Colonic mucosa (tissue), 4 donors: ENCODE measurements at regions not wholly inside any gene's neighbourhood (a gene's known extent, or its start where the extent isn't known, plus 50 kb on each side); places are given as distances from the start of the nearest gene placed in this dataset.
A peak's percentile ranks its signal among the peaks of the same experiment; 100 is the strongest.

Experiments
- DNase-seq: peaks from one replicate; pipeline ENCODE4 v3.0.0-alpha.2; 2020
- H3K27ac ChIP-seq: fragments of 200-600 bp; one replicate; pipeline ENCODE4 v1.8.0; 2021
- H3K27me3 ChIP-seq: fragments of 200-600 bp; one replicate; pipeline ENCODE4 v1.8.0; 2021
- H3K36me3 ChIP-seq: fragments of 200-600 bp; one replicate; pipeline ENCODE4 v1.8.0; 2021
- H3K4me1 ChIP-seq: fragments of 200-600 bp; one replicate; pipeline ENCODE4 v1.8.0; 2021; ENCODE audit warnings: mild to moderate bottlenecking
- H3K4me3 ChIP-seq: fragments of 200-600 bp; one replicate; pipeline ENCODE4 v1.8.0; 2021
- H3K9ac ChIP-seq, 2 donors: one replicate each; pipeline ENCODE4 v1.7.0; 2013; ENCODE audit warnings: control low read depth in 2 of 2, low read depth in 2 of 2, low read length in 2 of 2
- H3K9me3 ChIP-seq: fragments of 200-600 bp; one replicate; pipeline ENCODE4 v1.8.0; 2021
- CTCF ChIP-seq: fragments of 200-600 bp; IDR thresholded peaks from one replicate; pipeline ENCODE4 v1.8.0; 2022; ENCODE audit warnings: antibody characterized with exemption, mild to moderate bottlenecking
- intact Hi-C: fragments of 100-400 bp; cut with DNase I; formaldehyde crosslinking; loops from one replicate; pipeline ENCODE4 v1.14.1; 2022
- donor health status: healthy.
- donor health status: DM: no; HTN: no; CAD: no.
- donor health status: DM: no; HTN: no; CAD: no.

GRCh38 chr5:90233476-90233875 lies 176.1 kb downstream of the CETN3 start:
- DNase-seq: no peak

GRCh38 chr5:90231688-90232087 lies 177.9 kb downstream of the CETN3 start:
- intact Hi-C loops: no loop called here
- H3K4me3 ChIP-seq: no peak overlapping the region
- no peak for DNase-seq
- H3K27ac ChIP-seq: no peak overlapping the region
- no peak overlapping the region for H3K9ac ChIP-seq
- no peak for TF ChIP-seq CTCF
- no peaks in the 10 kb centered on the region for H3K9me3 ChIP-seq
- no peaks in the 10 kb centered on the region for H3K27me3 ChIP-seq
- no peaks in the 10 kb centered on the region for H3K4me1 ChIP-seq
- H3K36me3 ChIP-seq: no peaks in the 10 kb centered on the region

More at GRCh38 chr5:90233476-90233875, 176.1 kb downstream of the CETN3 start:
- H3K4me1 ChIP-seq: no peaks in the 10 kb centered on the region
- H3K36me3 ChIP-seq: no peaks in the 10 kb centered on the region
- H3K27me3 ChIP-seq: no peaks in the 10 kb centered on the region
- no peak overlapping the region for H3K4me3 ChIP-seq
- H3K27ac ChIP-seq: no peak overlapping the region
- H3K9ac ChIP-seq: no peak overlapping the region
- H3K9me3 ChIP-seq: no peaks in the 10 kb centered on the region
- TF ChIP-seq CTCF: no peak
- intact Hi-C loops: no loop called here

GRCh38 chr5:90227683-90228082 lies 181.9 kb downstream of the CETN3 start:
- peak; percentile 85 for DNase-seq
- peak overlapping the region; percentile 58 for H3K27ac ChIP-seq
- peaks cover 3% of the 10 kb centered on the region for H3K4me1 ChIP-seq
- TF ChIP-seq CTCF: no peak
- intact Hi-C loops: no loop called here
- H3K4me3 ChIP-seq: no peak overlapping the region
- no peaks in the 10 kb centered on the region for H3K9me3 ChIP-seq
- no peaks in the 10 kb centered on the region for H3K27me3 ChIP-seq
- peak overlapping the region in 1 of 2 donors; percentile 5 for H3K9ac ChIP-seq
- H3K36me3 ChIP-seq: no peaks in the 10 kb centered on the region

- no peak for TF ChIP-seq CTCF
- peak; percentile 52 for DNase-seq
- peaks cover 3% of the 10 kb centered on the region for H3K4me1 ChIP-seq
- H3K4me3 ChIP-seq: no peak overlapping the region
- no peak overlapping the region for H3K9ac ChIP-seq
- H3K27me3 ChIP-seq: no peaks in the 10 kb centered on the region
- no peaks in the 10 kb centered on the region for H3K36me3 ChIP-seq
- peak overlapping the region; percentile 58 for H3K27ac ChIP-seq
- H3K9me3 ChIP-seq: no peaks in the 10 kb centered on the region
- intact Hi-C loops: no loop called here
Observed at GRCh38 chr5:90226433-90227099, 183.0 kb downstream of the CETN3 start.

- intact Hi-C loops: no loop called here
- H3K27me3 ChIP-seq: no peaks in the 10 kb centered on the region
Observed at GRCh38 chr5:90224342-90224741, 185.2 kb downstream of the CETN3 start.

More at GRCh38 chr5:90224342-90224741, 185.2 kb downstream of the CETN3 start:
- Histone ChIP-seq H3K9me3 (no peaks in the 10 kb centered on the region), H3K4me3 (no peak overlapping the region), H3K27ac (no peak overlapping the region), H3K36me3 (no peaks in the 10 kb centered on the region), H3K4me1 (peaks cover 3% of the 10 kb centered on the region), H3K9ac (no peak overlapping the region)
- TF ChIP-seq CTCF: no peak
- DNase-seq: no peak
